ENCODE measurements at regions not wholly inside any gene's neighbourhood (a gene's known extent, or its start where the extent isn't known, plus 50 kb on each side); places are given as distances from the start of the nearest gene placed in this dataset.

GRCh38 chr4:123562994-123563750 is 166.6 kb downstream of the SPRY1 start:
- TF ChIP-seq GATA2 (IDR thresholded peaks at IDR 0.05; ENCODE audit: low read depth, low read length) (no peak), GATA3 (IDR thresholded peaks at IDR 0.05; ENCODE audit: low read depth, low read length) (no peak)

Data from SH-SY5Y (cell line).